T-cell (primary cell): ENCODE measurements at regions not wholly inside any gene's neighbourhood (a gene's known extent, or its start where the extent isn't known, plus 50 kb on each side); places are given as distances from the start of the nearest gene placed in this dataset.

Experiments
- ATAC-seq, 4 experiments: fragments of 200-7000 bp in 3 of 4; fragments of 150-1000 bp in 1 of 4; cut with Tn5 transposase; replicated peaks in 1 of 4; 1 replicate in 3 of 4; 2 replicates in 1 of 4; pipeline ENCODE4 v1.10.0; 2021; ENCODE audit warnings: moderate library complexity in 3 of 4, mild to moderate bottlenecking in 2 of 4, moderate number of reproducible peaks in 1 of 4
- CTCF ChIA-PET, 2 donors: fragments of 300-600 bp; sonication (Branson Sonifier 250); formaldehyde crosslinking; loops; one replicate each; lab custom pipeline; 2022; ENCODE audit warnings: antibody characterized with exemption in 2 of 2; lab: Charles Lee
- POLR2A ChIA-PET, 2 donors: fragments of 300-600 bp; sonication (Branson Sonifier 250); formaldehyde crosslinking; loops; one replicate each; lab custom pipeline; 2022; ENCODE audit warnings: antibody characterized with exemption in 2 of 2; lab: Charles Lee
- DNase-seq, 35 experiments: peaks; one replicate each; pipeline versions ENCODE4 v3.0.0 to v3.0.0-alpha.2; 2013 to 2023
- H3K27ac ChIP-seq: one replicate; pipeline ENCODE4 v1.5.1; 2013; ENCODE audit warnings: low read length
- H3K27me3 ChIP-seq, 2 experiments: replicated peaks in 1 of 2; 1 replicate in 1 of 2; 2 replicates in 1 of 2; pipeline versions ENCODE4 v1.6.1 to v1.7.0; 2013; ENCODE audit warnings: low read length in 1 of 2, mixed read lengths in 1 of 2; ENCODE audit not compliant: control insufficient read depth in 2 of 2, insufficient read depth in 2 of 2; ENCODE audit errors: extremely low read depth in 1 of 2
- H3K36me3 ChIP-seq, 2 donors: 1 replicate in 1 of 2; 2 replicates in 1 of 2; pipeline versions ENCODE4 v1.6.1 to v1.7.0; 2013; ENCODE audit warnings: low read length in 1 of 2; ENCODE audit not compliant: control insufficient read depth in 2 of 2, insufficient read depth in 1 of 2; ENCODE audit errors: extremely low read depth in 1 of 2
- H3K4me1 ChIP-seq, 2 experiments: 1 replicate in 1 of 2; 2 replicates in 1 of 2; pipeline versions ENCODE4 v1.6.1 to v1.7.0; 2013; ENCODE audit warnings: low read length in 2 of 2, mixed read lengths in 1 of 2; ENCODE audit not compliant: insufficient read depth in 2 of 2, control insufficient read depth in 1 of 2; ENCODE audit errors: extremely low read depth in 1 of 2
- H3K4me3 ChIP-seq, 2 donors: 1 replicate in 1 of 2; 2 replicates in 1 of 2; pipeline versions ENCODE4 v1.5.1 to v1.7.0; 2013; ENCODE audit warnings: mild to moderate bottlenecking in 2 of 2, low read length in 1 of 2, moderate library complexity in 1 of 2; ENCODE audit not compliant: control insufficient read depth in 1 of 2; ENCODE audit errors: extremely low read depth in 1 of 2
- H3K9me3 ChIP-seq: 2 replicates; pipeline ENCODE4 v1.7.0; 2013
- H3K27ac Mint-ChIP-seq, 2 donors: one replicate each; pipeline ENCODE4 v1.8.0; 2020 to 2021; ENCODE audit warnings: mild to moderate bottlenecking in 2 of 2, mixed read lengths in 2 of 2
- H3K27me3 Mint-ChIP-seq, 2 donors: one replicate each; pipeline ENCODE4 v1.8.0; 2021 to 2022; ENCODE audit warnings: mixed read lengths in 2 of 2
- H3K36me3 Mint-ChIP-seq: one replicate; pipeline ENCODE4 v1.8.0; 2021; ENCODE audit warnings: mixed read lengths
- H3K4me1 Mint-ChIP-seq, 3 donors: one replicate each; pipeline ENCODE4 v1.8.0; 2020 to 2022; ENCODE audit warnings: mixed read lengths in 3 of 3, mild to moderate bottlenecking in 1 of 3
- H3K4me3 Mint-ChIP-seq, 3 donors: one replicate each; pipeline ENCODE4 v1.8.0; 2020 to 2022; ENCODE audit warnings: mild to moderate bottlenecking in 3 of 3, mixed read lengths in 3 of 3, moderate library complexity in 3 of 3
- H3K9me3 Mint-ChIP-seq, 3 donors: one replicate each; pipeline ENCODE4 v1.8.0; 2020 to 2022; ENCODE audit warnings: mixed read lengths in 3 of 3
- WGBS: methylation state at CpG from one replicate; pipeline ENCODE4 v1.1.5; 2013; ENCODE audit warnings: missing lambda C conversion rate; ENCODE audit not compliant: insufficient coverage; 5-methylcytosine and 5-hydroxymethylcytosine counted together

GRCh38 chr3:64918989-64919388 lies 231.2 kb upstream of the ADAMTS9 start:
- no peak overlapping the region for H3K27ac ChIP-seq
- H3K27me3 Mint-ChIP-seq, result no peaks in the 10 kb centered on the region
- ChIA-PET CTCF (no interaction called here), POLR2A (no interaction called here)
- H3K36me3 ChIP-seq, result no peaks in the 10 kb centered on the region
- DNase-seq (no peak), ATAC-seq (no peak)
- H3K36me3 Mint-ChIP-seq, result no peaks in the 10 kb centered on the region
- no peaks in the 10 kb centered on the region for H3K4me1 ChIP-seq
- H3K4me1 Mint-ChIP-seq, result no peaks in the 10 kb centered on the region
- no peak overlapping the region for H3K27ac Mint-ChIP-seq
- no peaks in the 10 kb centered on the region for H3K9me3 ChIP-seq
- no peak overlapping the region for H3K4me3 Mint-ChIP-seq
- no peaks in the 10 kb centered on the region for H3K27me3 ChIP-seq
- peaks cover 0 to 10% (median 0%) of the 10 kb centered on the region in 3 donors for H3K9me3 Mint-ChIP-seq
- H3K4me3 ChIP-seq, result no peak overlapping the region

- ATAC-seq, result no peak
- Histone ChIP-seq H3K4me3 (no peak overlapping the region), H3K9me3 (no peaks in the 10 kb centered on the region), H3K27ac (no peak overlapping the region), H3K27me3 (no peaks in the 10 kb centered on the region), H3K36me3 (no peaks in the 10 kb centered on the region), H3K4me1 (no peaks in the 10 kb centered on the region)
- ChIA-PET CTCF (no interaction called here), POLR2A (no interaction called here)
- WGBS, result no CpG with 5 or more reads among the region's 1 CpG
- Mint-ChIP-seq H3K4me1 (no peaks in the 10 kb centered on the region), H3K9me3 (peaks cover 0 to 7% (median 0%) of the 10 kb centered on the region in 3 donors), H3K36me3 (no peaks in the 10 kb centered on the region), H3K27me3 (no peaks in the 10 kb centered on the region), H3K27ac (no peak overlapping the region), H3K4me3 (no peak overlapping the region)
- no peak for DNase-seq
These were observed 230.2 kb upstream of the ADAMTS9 start for GRCh38 chr3:64917914-64918453.

- POLR2A ChIA-PET, result no interaction called here
- Histone ChIP-seq H3K4me3 (no peak overlapping the region), H3K27ac (no peak overlapping the region), H3K9me3 (no peaks in the 10 kb centered on the region), H3K36me3 (no peaks in the 10 kb centered on the region), H3K27me3 (no peaks in the 10 kb centered on the region), H3K4me1 (no peaks in the 10 kb centered on the region)
- peaks cover 2 to 15% (median 4%) of the 10 kb centered on the region in 3 donors for H3K9me3 Mint-ChIP-seq
- no peak overlapping the region for H3K27ac Mint-ChIP-seq
- DNase-seq (no peak), ATAC-seq (no peak)
- 33% methylated on average over 1 of the region's 4 CpGs for WGBS
- no peak overlapping the region for H3K4me3 Mint-ChIP-seq
- CTCF ChIA-PET, result no interaction called here
- H3K27me3 Mint-ChIP-seq, result no peaks in the 10 kb centered on the region
- H3K36me3 Mint-ChIP-seq, result no peaks in the 10 kb centered on the region
- H3K4me1 Mint-ChIP-seq, result no peaks in the 10 kb centered on the region
These were observed 229.1 kb upstream of the ADAMTS9 start for GRCh38 chr3:64916937-64917336.

GRCh38 chr3:64916192-64916798 lies 228.5 kb upstream of the ADAMTS9 start:
- H3K27me3 Mint-ChIP-seq, result no peaks in the 10 kb centered on the region
- no peak overlapping the region for H3K27ac Mint-ChIP-seq
- H3K36me3 ChIP-seq, result no peaks in the 10 kb centered on the region
- no peak for DNase-seq
- ChIA-PET POLR2A (no interaction called here), CTCF (no interaction called here)
- H3K4me3 Mint-ChIP-seq, result no peak overlapping the region
- H3K9me3 ChIP-seq, result no peaks in the 10 kb centered on the region
- H3K4me1 ChIP-seq, result no peaks in the 10 kb centered on the region
- H3K27me3 ChIP-seq, result no peaks in the 10 kb centered on the region
- H3K4me3 ChIP-seq, result no peak overlapping the region
- ATAC-seq, result no peak
- H3K36me3 Mint-ChIP-seq, result no peaks in the 10 kb centered on the region
- peaks cover 2 to 15% (median 4%) of the 10 kb centered on the region in 3 donors for H3K9me3 Mint-ChIP-seq
- H3K4me1 Mint-ChIP-seq, result no peaks in the 10 kb centered on the region
- H3K27ac ChIP-seq, result no peak overlapping the region
- WGBS, result 88% methylated on average over 4 of the region's 8 CpGs

- Histone ChIP-seq H3K27ac (no peak overlapping the region), H3K4me3 (no peak overlapping the region), H3K9me3 (no peaks in the 10 kb centered on the region), H3K4me1 (no peaks in the 10 kb centered on the region), H3K36me3 (no peaks in the 10 kb centered on the region), H3K27me3 (no peaks in the 10 kb centered on the region)
- Mint-ChIP-seq H3K9me3 (peaks cover 3 to 17% (median 7%) of the 10 kb centered on the region in 3 donors), H3K27me3 (no peaks in the 10 kb centered on the region), H3K36me3 (no peaks in the 10 kb centered on the region), H3K27ac (no peak overlapping the region), H3K4me3 (no peak overlapping the region), H3K4me1 (no peaks in the 10 kb centered on the region)
- no peak for DNase-seq
- no peak for ATAC-seq
- POLR2A ChIA-PET, result no interaction called here
- CTCF ChIA-PET, result no interaction called here
- WGBS, result 83% methylated on average over 1 of the region's 2 CpGs
These were observed 228.0 kb upstream of the ADAMTS9 start for GRCh38 chr3:64915778-64916177.

GRCh38 chr3:64913515-64913914 lies 225.7 kb upstream of the ADAMTS9 start:
- no peak overlapping the region for H3K4me3 Mint-ChIP-seq

More at GRCh38 chr3:64913515-64913914, 225.7 kb upstream of the ADAMTS9 start:
- Mint-ChIP-seq H3K27ac (no peak overlapping the region), H3K36me3 (no peaks in the 10 kb centered on the region), H3K4me1 (no peaks in the 10 kb centered on the region), H3K9me3 (peaks cover 3 to 22% (median 17%) of the 10 kb centered on the region in 3 donors), H3K27me3 (no peaks in the 10 kb centered on the region)
- no CpG with 5 or more reads among the region's 4 CpGs for WGBS
- POLR2A ChIA-PET, result interaction anchor here in 1 of 2 donors (0.6 kb wide), 1 partner anchor 22 kb away, joined by 3 read pairs; no protein-coding TSS in a partner anchor
- Histone ChIP-seq H3K4me1 (no peaks in the 10 kb centered on the region), H3K27me3 (no peaks in the 10 kb centered on the region), H3K9me3 (no peaks in the 10 kb centered on the region), H3K27ac (no peak overlapping the region), H3K4me3 (no peak overlapping the region), H3K36me3 (no peaks in the 10 kb centered on the region)
- no peak for DNase-seq
- ATAC-seq, result no peak
- CTCF ChIA-PET, result no interaction called here
